ENCODE measurements at regions not wholly inside any gene's neighbourhood (a gene's known extent, or its start where the extent isn't known, plus 50 kb on each side); places are given as distances from the start of the nearest gene placed in this dataset.

DNA sequence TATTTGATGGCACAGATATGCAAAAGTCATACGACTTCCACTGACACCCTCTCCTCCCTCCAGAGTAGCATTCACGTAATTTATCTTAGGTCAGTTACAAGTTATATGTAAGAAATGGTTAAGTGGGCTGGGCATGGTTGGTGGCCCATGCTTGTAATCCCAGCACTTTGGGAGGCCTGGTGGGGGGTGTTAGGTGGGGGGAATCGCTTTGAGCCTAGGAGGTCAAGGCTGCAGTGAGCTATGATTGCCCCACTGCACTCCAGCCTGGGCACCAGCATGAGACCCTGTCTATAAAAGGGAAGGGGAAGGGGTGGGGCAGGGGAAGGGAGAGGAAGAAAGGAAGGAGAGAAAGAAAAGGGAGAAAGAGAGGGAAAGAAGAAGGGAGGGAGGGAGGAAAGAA is 202.8 kb downstream of the AUH start:
- no peak for DNase-seq (ENCODE audit: low read depth)

GRCh38 chr9:91159664-91160121 is 202.0 kb downstream of the AUH start:
- DNase-seq (ENCODE audit: low read depth): no peak

- DNase-seq (ENCODE audit: low read depth): no peak
Measured at GRCh38 chr9:91160181-91160580, 201.5 kb downstream of the AUH start.

DNA sequence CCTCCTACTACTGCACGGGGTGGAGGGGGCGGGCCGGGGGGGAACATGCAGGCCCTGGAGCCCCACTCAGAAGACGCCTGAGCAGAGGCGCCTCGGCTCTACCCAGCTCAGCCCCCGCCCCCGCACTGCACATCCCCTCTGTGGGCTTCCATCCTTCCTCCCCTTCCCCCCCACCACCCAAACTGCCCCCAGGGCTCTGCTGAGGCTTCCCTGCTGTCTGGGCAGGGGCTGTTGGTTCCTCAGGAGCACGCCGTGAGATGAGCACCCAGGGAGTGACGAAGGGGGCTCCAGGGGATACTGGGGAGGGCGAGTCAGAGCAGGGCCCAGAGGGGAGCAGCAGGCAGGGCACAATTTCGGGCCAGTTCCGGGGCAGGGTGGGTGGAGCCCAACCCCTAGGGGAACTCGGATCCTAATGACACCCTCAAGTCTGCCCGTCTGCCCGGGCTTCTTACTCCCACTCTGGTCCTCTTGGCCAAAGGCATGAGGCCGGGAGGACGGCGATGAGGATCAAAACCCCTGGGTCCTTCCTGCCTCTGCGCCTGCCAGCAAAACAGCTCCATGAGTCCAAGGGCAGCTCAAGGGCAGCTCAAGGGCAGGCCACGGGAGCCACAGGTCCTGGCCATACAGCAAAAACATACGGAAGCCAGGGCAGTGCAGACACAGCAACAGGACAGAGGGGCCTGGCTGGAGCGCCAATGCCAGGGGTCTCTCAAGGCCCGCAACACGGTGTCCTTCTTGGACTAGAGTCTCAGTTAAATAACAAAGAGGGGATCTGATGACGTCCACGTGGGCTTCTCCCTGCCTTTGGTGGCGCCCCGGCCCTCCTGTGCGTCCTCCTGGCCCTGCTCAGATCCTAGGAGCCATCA is 200.9 kb downstream of the AUH start:
- DNase-seq (ENCODE audit: low read depth): no peak

DNA sequence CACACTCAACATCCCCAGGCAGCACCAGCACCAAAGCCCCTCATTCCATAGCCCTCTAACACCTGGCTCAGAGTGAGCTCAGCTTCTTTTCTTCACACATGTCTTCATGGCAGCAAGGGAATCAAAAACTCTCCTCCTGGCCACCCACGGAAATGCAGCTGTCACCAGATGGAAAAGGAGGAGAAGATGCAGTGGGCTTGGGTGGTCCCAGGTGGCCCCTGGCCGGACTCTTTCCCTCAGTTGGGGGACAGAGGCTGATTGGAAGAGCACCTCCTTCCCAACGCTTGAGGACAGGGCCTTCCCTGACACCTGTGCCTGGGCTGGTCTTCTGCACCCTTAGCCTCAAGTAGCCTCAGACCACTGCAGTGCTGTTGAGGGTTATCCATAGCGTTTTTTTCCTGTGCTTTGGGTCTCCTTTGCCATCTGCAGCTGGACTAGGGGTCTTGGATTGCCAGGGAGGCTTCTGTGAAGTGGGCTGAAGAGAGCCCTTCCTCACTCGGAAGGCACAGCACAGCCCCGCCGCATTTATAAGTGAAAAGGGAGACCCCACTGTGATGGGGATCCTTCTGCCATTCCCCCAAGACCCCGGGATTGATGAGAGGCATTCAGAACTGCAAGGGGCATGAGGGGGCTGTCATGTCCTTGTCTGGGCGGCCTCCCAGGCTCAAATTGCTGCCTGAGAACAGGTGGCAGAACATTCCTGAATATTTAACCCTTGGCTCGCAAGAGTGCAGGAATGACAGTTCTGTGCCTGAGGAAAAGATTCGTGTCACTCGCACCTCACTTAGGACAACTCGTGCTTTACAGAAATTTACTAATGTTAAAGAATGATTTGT is 200.0 kb downstream of the AUH start:
- no peak for DNase-seq (ENCODE audit: low read depth)

GRCh38 chr9:91162311-91162710 is 199.4 kb downstream of the AUH start:
- DNase-seq (ENCODE audit: low read depth): no peak

- DNase-seq (ENCODE audit: low read depth): no peak
Measured at GRCh38 chr9:91162784-91163443, 198.8 kb downstream of the AUH start.

DNA sequence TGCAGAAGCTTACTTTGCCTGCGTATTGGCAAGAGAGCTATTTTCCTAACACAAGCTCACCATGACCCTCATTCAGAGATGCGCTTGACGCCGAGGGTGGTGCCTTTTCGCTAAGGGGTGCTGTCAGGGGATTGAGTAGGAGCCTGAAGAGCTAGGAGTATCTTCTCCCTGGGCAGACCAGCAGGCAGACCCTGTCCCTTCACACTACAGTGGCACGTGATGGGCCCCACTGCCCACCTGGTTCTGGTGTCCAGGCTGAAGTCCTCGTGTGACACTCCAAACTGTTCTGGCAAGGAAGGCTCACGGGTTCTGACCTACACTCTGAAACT is 198.3 kb downstream of the AUH start:
- no peak for DNase-seq (ENCODE audit: low read depth)

GRCh38 chr9:91163773-91164471 is 197.8 kb downstream of the AUH start:
- DNase-seq (ENCODE audit: low read depth): no peak
